Stomach smooth muscle (tissue), 2 donors: ENCODE measurements at regions not wholly inside any gene's neighbourhood (a gene's known extent, or its start where the extent isn't known, plus 50 kb on each side); places are given as distances from the start of the nearest gene placed in this dataset.
"Not testable (repeated sequence)": the region's sequence is repeated elsewhere in the genome, so short reads cannot be mapped to it uniquely, and the experiment has no call there.

Experiments
- H3K27ac ChIP-seq: one replicate; pipeline ENCODE4 v1.7.0; 2013; ENCODE audit warnings: mild to moderate bottlenecking, low read length, inconsistent platforms
- H3K27me3 ChIP-seq, 2 donors: one replicate each; pipeline ENCODE4 v1.7.0; 2013; ENCODE audit warnings: low read length in 2 of 2; ENCODE audit not compliant: insufficient read depth in 2 of 2, control insufficient read depth in 1 of 2
- H3K36me3 ChIP-seq, 2 donors: one replicate each; pipeline ENCODE4 v1.7.0; 2013; ENCODE audit warnings: low read length in 2 of 2; ENCODE audit not compliant: control insufficient read depth in 2 of 2, insufficient read depth in 2 of 2
- H3K4me1 ChIP-seq: one replicate; pipeline ENCODE4 v1.7.0; 2013; ENCODE audit warnings: low read length; ENCODE audit not compliant: control insufficient read depth, insufficient read depth
- H3K4me3 ChIP-seq, 2 donors: one replicate each; pipeline ENCODE4 v1.7.0; 2013; ENCODE audit warnings: low read length in 2 of 2
- H3K9ac ChIP-seq, 2 donors: one replicate each; pipeline ENCODE4 v1.7.0; 2013; ENCODE audit warnings: low read length in 2 of 2, mild to moderate bottlenecking in 1 of 2
- H3K9me3 ChIP-seq, 2 donors: one replicate each; pipeline ENCODE4 v1.7.0; 2013; ENCODE audit warnings: low read length in 2 of 2; ENCODE audit not compliant: control insufficient read depth in 2 of 2
- donor health status: healthy.
- donor health status: Pancreatic carcinoma.

DNA sequence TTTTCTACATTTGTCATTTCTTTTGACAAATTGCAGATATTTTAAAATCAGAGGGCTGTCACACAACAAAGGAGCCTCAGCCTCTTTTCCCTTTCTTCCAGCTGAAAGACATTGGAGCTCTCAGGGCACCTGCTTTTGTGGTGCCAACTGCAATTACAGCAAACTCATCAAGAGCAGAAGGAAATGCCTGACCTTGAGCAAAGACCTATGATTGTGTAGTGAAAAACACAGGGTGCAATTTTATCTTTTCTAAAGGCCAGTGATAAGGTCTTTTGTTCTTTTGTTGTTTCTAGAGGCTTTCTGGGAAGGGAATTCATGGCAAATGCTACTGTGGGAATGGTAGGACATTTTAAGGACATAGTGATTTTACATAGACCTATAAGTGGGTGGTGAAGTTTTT, 214.3 kb downstream of the OXSM start:
- Histone ChIP-seq H3K4me1 (no peaks in the 10 kb centered on the region), H3K27ac (no peak overlapping the region), H3K36me3 (no peaks in the 10 kb centered on the region), H3K4me3 (no peak overlapping the region), H3K27me3 (no peaks in the 10 kb centered on the region), H3K9ac (no peak overlapping the region), H3K9me3 (peaks cover 0 to 2% of the 10 kb centered on the region in 2 donors)

DNA sequence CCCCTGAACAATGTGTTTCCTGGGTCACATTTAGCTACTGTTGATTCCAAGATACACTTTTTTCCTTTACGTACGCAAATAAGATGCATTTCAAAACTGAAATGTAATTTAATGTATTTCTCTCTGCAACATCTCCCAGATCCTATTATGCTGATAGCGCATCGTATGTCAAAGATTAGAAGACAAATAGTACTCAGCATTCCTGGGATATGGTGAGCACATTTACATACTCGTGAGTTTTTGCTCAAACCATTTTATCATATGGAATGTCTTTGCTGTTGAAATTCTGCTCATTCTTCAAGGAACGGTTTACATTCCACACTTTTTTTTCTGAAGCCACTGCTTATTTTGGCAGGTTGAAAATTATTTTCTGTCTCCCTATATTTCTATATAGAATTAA, 221.4 kb downstream of the OXSM start:
- Histone ChIP-seq H3K4me3 (no peak overlapping the region), H3K27me3 (no peaks in the 10 kb centered on the region), H3K9me3 (no peaks in the 10 kb centered on the region), H3K9ac (no peak overlapping the region), H3K4me1 (no peaks in the 10 kb centered on the region), H3K36me3 (no peaks in the 10 kb centered on the region), H3K27ac (no peak overlapping the region)

DNA sequence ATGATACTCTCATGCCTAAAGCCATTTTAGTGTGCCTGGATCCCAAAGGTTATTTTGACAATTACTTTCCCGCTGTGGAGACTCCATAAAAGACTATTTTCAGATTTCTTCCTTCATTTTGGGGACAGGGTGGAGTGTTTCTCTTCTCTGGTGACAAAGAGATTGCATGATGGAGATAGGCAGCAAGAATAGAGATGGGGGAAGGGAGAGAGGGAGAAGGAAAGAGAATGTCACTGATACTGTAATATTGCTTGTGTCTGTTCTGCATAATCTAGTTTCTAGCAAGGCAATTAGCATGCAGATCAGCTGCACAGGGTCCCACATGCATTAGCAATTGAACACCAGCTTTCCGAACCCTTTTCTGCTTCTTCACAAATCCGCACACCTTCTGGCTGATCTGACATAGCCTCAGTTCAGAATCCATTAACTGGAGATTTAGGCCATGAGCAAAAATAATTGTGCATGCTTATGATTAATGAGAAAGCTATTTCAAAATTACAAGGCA, 222.4 kb downstream of the OXSM start:
- H3K27ac ChIP-seq: no peak overlapping the region
- no peaks in the 10 kb centered on the region for H3K9me3 ChIP-seq
- no peak overlapping the region for H3K4me3 ChIP-seq
- no peaks in the 10 kb centered on the region for H3K4me1 ChIP-seq
- no peak overlapping the region for H3K9ac ChIP-seq
- no peaks in the 10 kb centered on the region for H3K36me3 ChIP-seq
- no peaks in the 10 kb centered on the region for H3K27me3 ChIP-seq

DNA sequence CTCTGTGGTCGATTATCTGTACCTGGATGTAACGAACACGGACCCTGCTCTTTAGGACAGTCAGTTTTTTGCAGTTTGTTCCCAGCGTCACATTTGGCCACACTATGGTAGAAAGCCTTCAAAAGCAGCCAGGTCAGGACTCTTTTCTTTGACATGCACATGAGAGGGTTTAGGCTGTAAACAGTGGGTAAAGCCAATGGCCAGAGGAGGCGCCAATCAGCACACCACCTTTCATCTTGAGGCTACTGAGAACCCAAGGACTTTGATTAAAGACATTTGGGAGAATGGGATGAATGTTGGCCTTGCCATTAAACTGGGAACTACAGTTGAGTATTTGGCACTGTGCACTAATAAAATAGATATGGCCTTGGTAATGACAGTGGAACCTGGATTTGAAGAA, 225.9 kb downstream of the OXSM start:
- H3K27me3 ChIP-seq: no peaks in the 10 kb centered on the region
- H3K9me3 ChIP-seq: no peaks in the 10 kb centered on the region
- H3K27ac ChIP-seq: no peak overlapping the region
- no peaks in the 10 kb centered on the region for H3K4me1 ChIP-seq
- H3K9ac ChIP-seq: no peak overlapping the region
- H3K36me3 ChIP-seq: no peaks in the 10 kb centered on the region
- H3K4me3 ChIP-seq: no peak overlapping the region

DNA sequence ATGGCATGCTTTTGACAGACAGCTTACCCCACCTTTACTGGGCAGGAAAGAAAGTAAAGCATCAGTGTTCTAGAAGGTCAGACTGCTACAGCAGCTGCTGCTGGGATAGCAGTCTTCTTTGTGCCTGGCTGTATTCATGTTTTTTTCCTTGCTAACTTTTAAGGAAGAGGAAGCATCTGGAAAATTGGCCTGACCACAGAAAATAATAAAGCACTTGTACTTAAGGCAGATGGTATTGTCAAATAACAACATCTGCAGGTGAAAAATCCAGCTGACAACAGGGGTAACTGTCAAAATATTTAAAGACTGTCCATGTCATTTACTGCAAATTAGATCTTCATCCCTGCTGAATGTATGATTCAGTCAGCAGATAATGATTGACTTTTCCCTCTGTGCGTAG, 229.0 kb downstream of the OXSM start:
- Histone ChIP-seq H3K27me3 (no peaks in the 10 kb centered on the region), H3K4me1 (no peaks in the 10 kb centered on the region), H3K36me3 (no peaks in the 10 kb centered on the region), H3K27ac (no peak overlapping the region), H3K4me3 (no peak overlapping the region), H3K9ac (no peak overlapping the region), H3K9me3 (no peaks in the 10 kb centered on the region)

DNA sequence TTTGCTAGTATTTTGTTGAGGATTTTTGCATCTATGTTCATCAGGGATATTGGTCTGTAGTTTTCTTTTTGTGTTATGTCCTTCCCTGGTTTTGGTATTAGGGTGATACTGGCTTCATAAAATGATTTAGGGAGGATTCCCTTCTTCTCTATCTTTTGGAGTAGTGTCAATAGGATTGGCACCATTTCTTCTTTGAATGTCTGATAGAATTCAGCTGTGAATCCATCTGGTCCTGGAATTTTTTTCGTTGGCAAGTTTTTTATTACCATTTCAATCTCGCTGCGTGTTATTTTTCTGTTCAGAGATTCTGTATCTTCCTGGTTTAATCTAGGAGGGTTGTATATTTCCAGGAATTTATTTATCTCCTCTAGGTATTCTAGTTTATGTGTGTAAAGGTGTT, 234.3 kb downstream of the OXSM start:
- H3K4me3 ChIP-seq, H3K4me1 ChIP-seq, H3K27ac ChIP-seq, H3K9me3 ChIP-seq, H3K27me3 ChIP-seq, H3K9ac ChIP-seq, H3K36me3 ChIP-seq: not testable (repeated sequence)

DNA sequence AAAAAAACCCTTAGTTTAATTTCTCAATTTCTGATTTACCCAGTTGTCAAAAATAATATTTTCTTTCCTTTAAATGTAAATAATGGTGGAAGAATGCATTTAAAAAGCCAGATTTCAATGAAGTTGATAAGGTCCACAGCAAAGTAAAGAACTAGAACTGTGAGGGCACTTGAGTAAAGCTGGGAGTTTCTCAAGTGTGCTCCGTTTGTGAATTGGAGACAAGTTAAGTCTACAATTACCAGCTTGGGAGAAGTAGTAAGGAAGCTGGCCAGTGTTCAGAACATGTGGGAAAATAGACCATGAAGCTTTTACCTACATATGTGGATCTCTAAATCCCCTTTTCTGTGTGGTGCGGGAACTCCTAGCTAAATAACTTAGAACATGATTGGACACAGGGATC, 239.4 kb downstream of the OXSM start:
- Histone ChIP-seq H3K27ac (no peak overlapping the region), H3K9me3 (peaks cover 0 to 2% of the 10 kb centered on the region in 2 donors), H3K36me3 (no peaks in the 10 kb centered on the region), H3K9ac (no peak overlapping the region), H3K4me1 (no peaks in the 10 kb centered on the region), H3K4me3 (no peak overlapping the region), H3K27me3 (no peaks in the 10 kb centered on the region)

DNA sequence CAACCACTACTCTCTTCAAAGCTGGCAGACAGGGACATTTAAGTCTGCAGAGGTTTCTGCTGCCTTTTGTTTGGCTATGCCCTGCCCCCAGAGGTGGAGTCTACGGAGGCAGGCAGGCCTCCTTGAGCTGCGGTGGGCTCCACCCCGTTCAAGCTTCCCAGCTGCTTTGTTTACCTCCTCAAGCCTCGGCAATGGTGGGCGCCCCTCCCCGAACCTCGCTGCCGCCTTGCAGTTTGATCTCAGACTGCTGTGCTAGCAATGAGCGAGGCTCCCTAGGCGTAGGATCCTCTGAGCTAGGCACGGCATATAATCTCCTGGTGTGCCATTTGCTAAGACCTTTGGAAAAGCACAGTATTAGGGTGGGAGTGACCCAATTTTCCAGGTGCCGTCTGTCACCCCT, 252.2 kb downstream of the OXSM start:
- H3K36me3 ChIP-seq, H3K27ac ChIP-seq, H3K9me3 ChIP-seq, H3K9ac ChIP-seq, H3K27me3 ChIP-seq, H3K4me3 ChIP-seq, H3K4me1 ChIP-seq: not testable (repeated sequence)

DNA sequence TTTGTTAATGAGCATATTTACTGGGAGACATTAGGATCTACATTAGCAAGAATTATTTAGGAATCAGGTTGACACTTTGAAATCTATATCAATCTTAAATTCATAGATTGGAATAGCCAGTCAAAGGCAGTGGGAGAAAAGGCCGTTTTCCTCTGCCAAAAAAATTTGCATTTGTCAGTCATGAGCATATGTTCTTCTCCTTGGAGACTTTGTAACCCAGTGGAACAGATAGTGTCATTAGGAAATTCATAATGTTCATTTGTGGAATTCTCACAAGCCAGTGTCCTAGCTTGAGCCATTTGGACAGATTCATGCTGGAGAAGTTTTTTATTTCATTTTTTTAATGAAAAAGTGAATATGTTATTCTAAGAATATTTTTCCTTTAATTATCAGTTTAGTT, 260.1 kb downstream of the OXSM start:
- H3K4me3 ChIP-seq: no peak overlapping the region
- no peaks in the 10 kb centered on the region for H3K4me1 ChIP-seq
- H3K27ac ChIP-seq: no peak overlapping the region
- no peaks in the 10 kb centered on the region for H3K36me3 ChIP-seq
- H3K9me3 ChIP-seq: no peaks in the 10 kb centered on the region
- H3K27me3 ChIP-seq: no peaks in the 10 kb centered on the region
- no peak overlapping the region for H3K9ac ChIP-seq

DNA sequence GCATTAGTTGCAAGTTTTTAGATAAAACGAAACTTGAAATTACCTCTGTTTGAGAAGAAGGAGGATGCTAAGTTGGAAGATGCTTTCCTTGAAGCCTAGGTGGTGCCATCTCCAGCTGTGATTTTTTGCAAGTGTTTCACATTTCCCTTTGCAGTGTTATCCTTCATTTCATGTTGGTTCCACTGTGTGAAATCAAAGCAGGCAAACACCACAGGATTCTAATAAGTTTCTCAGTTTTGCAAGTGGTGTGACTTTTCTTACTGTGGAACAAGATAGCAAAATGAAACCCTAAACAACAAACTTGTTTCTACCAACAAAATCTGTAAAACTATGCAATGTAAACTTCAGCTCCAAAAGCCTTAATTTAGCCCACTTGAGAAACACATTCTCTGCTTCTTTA, 260.9 kb downstream of the OXSM start:
- Histone ChIP-seq H3K9me3 (no peaks in the 10 kb centered on the region), H3K4me3 (no peak overlapping the region), H3K9ac (no peak overlapping the region), H3K4me1 (no peaks in the 10 kb centered on the region), H3K36me3 (no peaks in the 10 kb centered on the region), H3K27me3 (no peaks in the 10 kb centered on the region), H3K27ac (no peak overlapping the region)

DNA sequence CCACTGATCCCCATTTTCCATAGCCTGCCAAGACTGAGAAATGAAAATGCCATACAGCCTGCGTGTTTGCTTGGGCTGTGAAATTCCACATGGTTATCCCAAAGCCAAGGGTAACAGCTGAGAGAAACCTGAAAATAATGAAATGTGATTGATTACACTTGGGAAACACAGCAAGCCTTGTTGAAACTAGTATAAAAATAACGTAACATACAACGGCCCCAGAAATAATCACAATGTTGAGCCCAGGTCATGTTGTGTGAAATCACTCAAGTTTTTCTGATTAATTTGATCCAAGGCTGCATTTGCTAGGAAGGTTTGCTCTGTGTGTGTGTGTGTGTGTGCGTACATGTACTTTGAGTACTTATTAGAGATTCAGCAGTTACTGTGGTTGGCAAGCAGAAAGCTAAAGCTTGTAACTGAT, 269.0 kb downstream of the OXSM start:
- Histone ChIP-seq H3K4me3 (no peak overlapping the region), H3K9ac (no peak overlapping the region), H3K4me1 (peaks cover 4% of the 10 kb centered on the region), H3K27ac (no peak overlapping the region), H3K9me3 (no peaks in the 10 kb centered on the region), H3K36me3 (no peaks in the 10 kb centered on the region), H3K27me3 (no peaks in the 10 kb centered on the region)

DNA sequence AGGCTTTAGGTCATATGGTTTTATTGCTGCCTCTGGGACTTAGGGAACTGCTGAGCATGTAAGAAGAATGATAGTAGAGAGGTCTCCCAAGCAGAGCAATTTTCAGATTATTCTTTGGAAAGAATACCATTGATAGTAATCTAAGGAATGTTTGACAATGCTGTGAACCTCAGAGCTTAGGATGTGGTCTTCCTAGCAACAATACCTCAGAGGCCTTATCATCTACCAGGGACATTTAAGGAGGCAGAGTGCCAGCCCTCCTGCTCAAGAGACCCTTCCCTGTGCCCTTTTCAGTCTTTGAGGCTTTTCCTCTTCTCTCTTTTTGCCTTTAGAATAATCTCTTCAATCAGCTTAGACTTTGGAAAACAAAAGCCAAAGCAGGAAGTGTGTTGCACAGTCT, 272.1 kb downstream of the OXSM start:
- H3K9me3 ChIP-seq: no peaks in the 10 kb centered on the region
- no peak overlapping the region for H3K27ac ChIP-seq
- no peaks in the 10 kb centered on the region for H3K36me3 ChIP-seq
- H3K27me3 ChIP-seq: no peaks in the 10 kb centered on the region
- no peak overlapping the region for H3K4me3 ChIP-seq
- H3K4me1 ChIP-seq: peaks cover 4% of the 10 kb centered on the region
- no peak overlapping the region for H3K9ac ChIP-seq
